Progenitor cell of endocrine pancreas (in vitro differentiated cells): ENCODE measurements at regions not wholly inside any gene's neighbourhood (a gene's known extent, or its start where the extent isn't known, plus 50 kb on each side); places are given as distances from the start of the nearest gene placed in this dataset.

Source experiments
- DNase-seq: peaks from one replicate; pipeline ENCODE4 v3.0.0; 2021; ENCODE audit warnings: low spot score; ENCODE audit not compliant: unreplicated experiment
- H3K27ac Mint-ChIP-seq: 2 replicates; pipeline ENCODE4 v1.8.0; 2021; ENCODE audit warnings: mild to moderate bottlenecking, moderate library complexity, mixed read lengths
- H3K27me3 Mint-ChIP-seq: 2 replicates; pipeline ENCODE4 v1.8.0; 2021; ENCODE audit warnings: mixed read lengths
- H3K36me3 Mint-ChIP-seq: 2 replicates; pipeline ENCODE4 v1.8.0; 2022; ENCODE audit warnings: mixed read lengths; ENCODE audit not compliant: insufficient read depth
- H3K4me1 Mint-ChIP-seq: 2 replicates; pipeline ENCODE4 v1.8.0; 2021; ENCODE audit warnings: low read depth, mixed read lengths
- H3K4me3 Mint-ChIP-seq: 2 replicates; pipeline ENCODE4 v1.8.0; 2021; ENCODE audit warnings: low read depth, mild to moderate bottlenecking, moderate library complexity, mixed read lengths
- H3K9me3 Mint-ChIP-seq: 2 replicates; pipeline ENCODE4 v1.8.0; 2021; ENCODE audit warnings: low read depth, mixed read lengths
- TF ChIP-seq, protein P1 (sequence below): fragments of 200-600 bp; sonication (generic); IDR thresholded peaks from one replicate; pipeline ENCODE4 v1.5.0; 2021; ENCODE audit warnings: antibody characterized with exemption, mild to moderate bottlenecking; ENCODE audit not compliant: unreplicated experiment

DNA sequence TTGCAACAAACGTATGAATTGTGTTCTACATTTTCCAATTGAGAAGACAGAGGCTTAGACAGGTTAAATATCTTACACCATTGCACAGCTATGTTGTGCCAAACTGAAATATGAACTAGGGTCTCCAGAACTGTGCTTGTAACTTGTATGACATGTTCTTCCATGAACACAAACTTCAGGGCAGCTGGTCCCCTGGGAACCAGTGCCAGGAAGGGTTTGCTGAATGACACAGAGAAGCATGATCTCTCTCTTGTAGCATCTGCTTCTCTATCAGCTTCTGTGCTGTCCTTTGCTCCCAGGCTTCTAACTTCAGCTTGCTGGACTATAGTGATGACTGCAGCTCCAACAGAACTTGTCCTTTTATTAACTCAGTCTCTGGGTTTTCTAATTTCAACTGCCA is 385.5 kb downstream of the SIPA1L2 start:
- TF ChIP-seq, protein P1, sequence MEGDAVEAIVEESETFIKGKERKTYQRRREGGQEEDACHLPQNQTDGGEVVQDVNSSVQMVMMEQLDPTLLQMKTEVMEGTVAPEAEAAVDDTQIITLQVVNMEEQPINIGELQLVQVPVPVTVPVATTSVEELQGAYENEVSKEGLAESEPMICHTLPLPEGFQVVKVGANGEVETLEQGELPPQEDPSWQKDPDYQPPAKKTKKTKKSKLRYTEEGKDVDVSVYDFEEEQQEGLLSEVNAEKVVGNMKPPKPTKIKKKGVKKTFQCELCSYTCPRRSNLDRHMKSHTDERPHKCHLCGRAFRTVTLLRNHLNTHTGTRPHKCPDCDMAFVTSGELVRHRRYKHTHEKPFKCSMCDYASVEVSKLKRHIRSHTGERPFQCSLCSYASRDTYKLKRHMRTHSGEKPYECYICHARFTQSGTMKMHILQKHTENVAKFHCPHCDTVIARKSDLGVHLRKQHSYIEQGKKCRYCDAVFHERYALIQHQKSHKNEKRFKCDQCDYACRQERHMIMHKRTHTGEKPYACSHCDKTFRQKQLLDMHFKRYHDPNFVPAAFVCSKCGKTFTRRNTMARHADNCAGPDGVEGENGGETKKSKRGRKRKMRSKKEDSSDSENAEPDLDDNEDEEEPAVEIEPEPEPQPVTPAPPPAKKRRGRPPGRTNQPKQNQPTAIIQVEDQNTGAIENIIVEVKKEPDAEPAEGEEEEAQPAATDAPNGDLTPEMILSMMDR: no peak
- Mint-ChIP-seq H3K27me3 (peaks cover 62% of the 10 kb centered on the region), H3K27ac (no peak overlapping the region)

DNA sequence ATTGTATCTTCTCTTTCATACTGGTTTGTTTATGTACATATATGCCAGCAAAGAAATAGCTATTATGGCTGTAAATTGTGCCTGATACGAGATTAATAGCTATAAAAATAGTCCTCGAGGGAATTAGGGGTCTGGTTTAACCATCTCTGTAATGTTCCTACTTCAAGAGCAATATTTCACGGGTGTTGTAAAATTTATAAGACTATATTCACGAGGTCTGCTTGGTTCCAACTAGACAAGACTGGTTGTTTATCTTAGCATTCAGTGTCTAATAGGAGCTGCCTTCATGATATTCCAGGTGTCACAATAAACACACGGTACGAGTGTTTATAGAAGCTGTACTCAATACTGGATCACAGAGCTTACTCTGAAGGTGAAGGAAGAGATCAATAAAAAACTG is 389.9 kb downstream of the SIPA1L2 start:
- Mint-ChIP-seq H3K9me3 (peaks cover 6% of the 10 kb centered on the region), H3K27ac (no peak overlapping the region), H3K4me1 (peaks cover 9% of the 10 kb centered on the region)

More for the DNA sequence above, 385.5 kb downstream of the SIPA1L2 start:
- peaks cover 7% of the 10 kb centered on the region for H3K4me1 Mint-ChIP-seq
- DNase-seq: no peak
- peaks cover 6% of the 10 kb centered on the region for H3K9me3 Mint-ChIP-seq
- H3K36me3 Mint-ChIP-seq: peaks cover 2% of the 10 kb centered on the region
- H3K4me3 Mint-ChIP-seq: no peak overlapping the region

DNA sequence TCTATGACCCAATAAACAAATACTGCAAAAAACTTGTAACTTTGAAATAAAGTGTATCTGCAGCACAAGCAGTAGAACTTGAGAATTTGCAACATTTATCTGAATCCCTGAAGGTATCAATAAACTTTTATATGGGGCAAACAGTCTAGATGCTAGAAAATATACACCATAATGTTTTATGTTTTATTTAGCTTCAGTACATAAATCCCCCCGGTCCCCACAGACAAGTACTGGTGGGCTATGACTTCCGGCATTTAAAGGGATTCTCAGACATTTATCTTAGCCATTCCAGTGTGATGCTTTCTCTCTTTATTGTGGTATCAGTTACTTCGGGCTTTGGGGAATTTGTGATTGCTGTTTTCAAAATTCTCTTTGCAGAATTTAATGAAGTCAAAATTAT is 390.4 kb downstream of the SIPA1L2 start:
- Mint-ChIP-seq H3K4me3 (no peak overlapping the region), H3K4me1 (peaks cover 9% of the 10 kb centered on the region), H3K27ac (no peak overlapping the region), H3K36me3 (peaks cover 2% of the 10 kb centered on the region), H3K9me3 (peaks cover 6% of the 10 kb centered on the region), H3K27me3 (peaks cover 27% of the 10 kb centered on the region)
- no peak for DNase-seq
- TF ChIP-seq, protein P1: no peak

More for the DNA sequence above, 389.9 kb downstream of the SIPA1L2 start:
- Mint-ChIP-seq H3K36me3 (peaks cover 2% of the 10 kb centered on the region), H3K27me3 (peaks cover 27% of the 10 kb centered on the region), H3K4me3 (no peak overlapping the region)
- DNase-seq: no peak
- TF ChIP-seq, protein P1: no peak

DNA sequence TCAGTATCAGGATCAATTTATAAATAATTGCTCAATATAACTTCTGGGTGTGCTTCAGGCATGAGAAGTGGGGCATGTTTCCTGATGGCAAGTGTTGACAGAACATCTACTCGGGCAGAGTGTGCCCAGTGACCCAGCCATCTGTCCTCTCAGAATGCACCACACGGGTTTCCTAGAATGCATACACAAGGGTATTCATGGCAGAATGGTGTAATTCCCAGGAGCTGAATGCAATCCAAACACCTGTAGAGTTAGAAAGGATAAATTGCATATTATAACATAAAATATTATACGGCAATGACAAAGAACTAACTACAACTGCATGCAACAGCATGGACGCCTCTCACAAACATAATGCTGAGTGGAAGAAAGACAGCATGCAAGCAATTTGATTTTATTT is 391.9 kb downstream of the SIPA1L2 start:
- Mint-ChIP-seq H3K36me3 (peaks cover 2% of the 10 kb centered on the region), H3K27ac (no peak overlapping the region), H3K9me3 (peaks cover 6% of the 10 kb centered on the region), H3K27me3 (peaks cover 28% of the 10 kb centered on the region), H3K4me1 (peaks cover 10% of the 10 kb centered on the region), H3K4me3 (no peak overlapping the region)
- TF ChIP-seq, protein P1: no peak
- DNase-seq: no peak

DNA sequence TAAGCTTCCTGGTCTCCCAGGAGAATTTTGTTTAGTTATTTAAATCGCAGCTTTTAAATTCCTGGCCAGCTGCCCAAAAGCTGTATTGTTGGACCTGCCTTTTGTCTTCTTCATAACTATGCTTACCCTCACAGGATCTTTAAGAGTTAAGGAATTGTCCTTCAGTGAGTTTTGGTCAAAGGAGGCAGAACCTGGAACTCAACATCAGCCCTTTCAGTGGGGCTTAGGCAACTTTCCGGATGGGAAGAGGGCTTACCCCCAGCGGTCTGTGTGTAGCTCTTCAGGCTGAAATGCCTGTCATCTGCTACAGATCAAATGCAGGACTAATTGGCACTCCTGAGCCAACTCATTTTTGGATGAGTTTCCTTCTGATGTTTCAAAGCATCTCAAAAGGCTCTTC is 402.6 kb downstream of the SIPA1L2 start:
- H3K4me3 Mint-ChIP-seq: no peak overlapping the region

More for the DNA sequence above, 402.6 kb downstream of the SIPA1L2 start:
- H3K27ac Mint-ChIP-seq: no peak overlapping the region
- TF ChIP-seq, protein P1: no peak
- no peaks in the 10 kb centered on the region for H3K36me3 Mint-ChIP-seq
- no peaks in the 10 kb centered on the region for H3K9me3 Mint-ChIP-seq
- H3K4me1 Mint-ChIP-seq: peaks cover 25% of the 10 kb centered on the region
- no peak for DNase-seq
- peaks cover 23% of the 10 kb centered on the region for H3K27me3 Mint-ChIP-seq
